Gastrocnemius medialis (tissue), 4 donors: ENCODE measurements at regions not wholly inside any gene's neighbourhood (a gene's known extent, or its start where the extent isn't known, plus 50 kb on each side); places are given as distances from the start of the nearest gene placed in this dataset.

Source experiments
- ATAC-seq, 2 donors: fragments of 150-250 bp; one replicate each; pipeline ENCODE4 v1.9.1; 2016
- DNase-seq, 2 donors: peaks; one replicate each; pipeline ENCODE4 v3.0.0-alpha.2; 2019
- H3K27ac ChIP-seq, 4 donors: fragments of 200-600 bp; sonication (generic); 1 replicate in 1 of 4; 2 replicates in 3 of 4; pipeline ENCODE4 v1.5.1; 2016 to 2018; ENCODE audit warnings: mild to moderate bottlenecking in 2 of 4, moderate library complexity in 1 of 4
- H3K27me3 ChIP-seq, 3 donors: fragments of 200-600 bp; sonication (generic) in 2 of 3; 1 replicate in 1 of 3; 2 replicates in 2 of 3; pipeline versions ENCODE4 v1.5.1 to v1.6.0; 2016 to 2019; ENCODE audit warnings: mild to moderate bottlenecking in 1 of 3, moderate library complexity in 1 of 3
- H3K36me3 ChIP-seq, 2 donors: fragments of 200-600 bp; sonication (generic) in 1 of 2; one replicate each; pipeline ENCODE4 v1.5.1; 2017 to 2018
- H3K4me1 ChIP-seq, 2 donors: fragments of 200-600 bp; sonication (generic) in 1 of 2; one replicate each; pipeline ENCODE4 v1.5.1; 2016 to 2017; ENCODE audit warnings: mild to moderate bottlenecking in 2 of 2
- H3K4me3 ChIP-seq, 4 donors: fragments of 200-600 bp; sonication (generic) in 3 of 4; 1 replicate in 1 of 4; 2 replicates in 3 of 4; pipeline ENCODE4 v1.5.1; 2016 to 2019; ENCODE audit warnings: mild to moderate bottlenecking in 2 of 4
- H3K9me3 ChIP-seq, 3 donors: fragments of 200-600 bp; sonication (generic) in 2 of 3; 1 replicate in 1 of 3; 2 replicates in 2 of 3; pipeline ENCODE4 v1.5.1; 2016 to 2019
- POLR2A ChIP-seq, 2 donors: fragments of 450-650 bp; IDR thresholded peaks; one replicate each; pipeline ENCODE4 v1.6.1; 2017; ENCODE audit warnings: antibody characterized with exemption in 2 of 2, mild to moderate bottlenecking in 2 of 2, moderate library complexity in 2 of 2
- in situ Hi-C, 4 donors: fragments of 200-750 bp; cut with MboI; loops; one replicate each; pipeline versions ENCODE4 v1.15.0 to v1.8.0; 2017; ENCODE audit warnings: low sequenced_read_pairs in 4 of 4
- intact Hi-C: fragments of 100-400 bp; cut with DNase I; formaldehyde crosslinking; loops from one replicate; pipeline ENCODE4 v1.15.1; 2023; ENCODE audit warnings: low total_unique reads
- TF ChIP-seq, protein P1 (sequence below), 5 experiments: fragments of 450-650 bp in 3 of 5; fragments of 200-600 bp in 2 of 5; sonication (generic) in 2 of 5; IDR thresholded peaks in 4 of 5; conservative IDR thresholded peaks in 1 of 5; 1 replicate in 4 of 5; 2 replicates in 1 of 5; pipeline ENCODE4 v1.5.1; 2016 to 2019; ENCODE audit warnings: antibody characterized with exemption in 5 of 5, mild to moderate bottlenecking in 3 of 5, moderate library complexity in 3 of 5

DNA sequence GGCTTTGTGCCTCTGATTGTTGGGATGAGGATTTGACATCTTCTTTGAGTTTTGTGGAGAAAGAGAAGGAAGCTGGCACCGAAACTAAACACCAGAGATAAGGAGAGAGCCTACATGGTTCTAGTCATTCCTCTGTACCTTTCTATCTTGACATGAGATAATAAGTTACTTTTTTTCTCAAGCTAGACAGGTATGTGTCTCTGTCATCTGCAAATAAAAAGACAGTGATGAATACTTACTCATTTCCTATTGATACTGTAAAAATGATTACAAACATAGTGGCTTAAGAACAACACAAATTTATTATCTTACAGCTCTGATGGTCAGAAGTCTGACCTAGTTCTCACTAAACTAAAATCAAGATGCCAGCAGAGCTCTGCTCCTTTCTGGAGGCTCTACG lies 1391.2 kb downstream of the STIM2 start:
- Histone ChIP-seq H3K4me1 (no peaks in the 10 kb centered on the region), H3K27ac (no peak overlapping the region), H3K36me3 (no peaks in the 10 kb centered on the region), H3K9me3 (no peaks in the 10 kb centered on the region), H3K27me3 (no peaks in the 10 kb centered on the region), H3K4me3 (no peak overlapping the region)
- DNase-seq: no peak
- in situ Hi-C loops (no loop called here), intact Hi-C loops (no loop called here)
- TF ChIP-seq, protein P1, sequence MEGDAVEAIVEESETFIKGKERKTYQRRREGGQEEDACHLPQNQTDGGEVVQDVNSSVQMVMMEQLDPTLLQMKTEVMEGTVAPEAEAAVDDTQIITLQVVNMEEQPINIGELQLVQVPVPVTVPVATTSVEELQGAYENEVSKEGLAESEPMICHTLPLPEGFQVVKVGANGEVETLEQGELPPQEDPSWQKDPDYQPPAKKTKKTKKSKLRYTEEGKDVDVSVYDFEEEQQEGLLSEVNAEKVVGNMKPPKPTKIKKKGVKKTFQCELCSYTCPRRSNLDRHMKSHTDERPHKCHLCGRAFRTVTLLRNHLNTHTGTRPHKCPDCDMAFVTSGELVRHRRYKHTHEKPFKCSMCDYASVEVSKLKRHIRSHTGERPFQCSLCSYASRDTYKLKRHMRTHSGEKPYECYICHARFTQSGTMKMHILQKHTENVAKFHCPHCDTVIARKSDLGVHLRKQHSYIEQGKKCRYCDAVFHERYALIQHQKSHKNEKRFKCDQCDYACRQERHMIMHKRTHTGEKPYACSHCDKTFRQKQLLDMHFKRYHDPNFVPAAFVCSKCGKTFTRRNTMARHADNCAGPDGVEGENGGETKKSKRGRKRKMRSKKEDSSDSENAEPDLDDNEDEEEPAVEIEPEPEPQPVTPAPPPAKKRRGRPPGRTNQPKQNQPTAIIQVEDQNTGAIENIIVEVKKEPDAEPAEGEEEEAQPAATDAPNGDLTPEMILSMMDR (IDR thresholded peaks at IDR 0.05 in 4 of 5, conservative IDR thresholded peaks at IDR 0.05 in 1 of 5): no peak
- no peak for ATAC-seq

DNA sequence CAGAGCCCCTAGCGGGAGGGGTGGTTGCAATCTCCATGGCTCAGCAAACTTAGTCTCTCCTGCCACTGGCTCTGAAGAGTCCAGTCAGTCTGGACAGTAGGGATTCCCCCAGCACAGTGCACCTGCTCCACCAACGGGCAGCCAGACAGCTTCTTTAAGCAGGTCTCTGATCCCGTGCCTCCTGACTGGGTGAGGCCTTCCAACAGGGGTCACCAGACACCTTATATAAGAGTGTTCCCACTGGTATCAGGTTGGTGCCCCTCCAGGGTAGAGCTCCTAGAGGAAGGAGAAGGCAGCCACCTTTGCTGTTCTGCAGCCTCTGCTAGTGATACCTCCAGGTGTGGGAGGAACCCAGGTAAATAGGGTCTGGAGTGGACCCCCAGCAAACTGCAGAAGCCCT lies 1393.4 kb downstream of the STIM2 start:
- Histone ChIP-seq H3K4me1 (no peaks in the 10 kb centered on the region), H3K4me3 (no peak overlapping the region), H3K27me3 (no peaks in the 10 kb centered on the region), H3K36me3 (no peaks in the 10 kb centered on the region), H3K9me3 (no peaks in the 10 kb centered on the region), H3K27ac (no peak overlapping the region)
- no peak for ATAC-seq
- intact Hi-C loops (no loop called here), in situ Hi-C loops (no loop called here)
- DNase-seq: no peak
- TF ChIP-seq POLR2A (IDR thresholded peaks at IDR 0.05): no peak
- TF ChIP-seq, protein P1 (IDR thresholded peaks at IDR 0.05 in 4 of 5, conservative IDR thresholded peaks at IDR 0.05 in 1 of 5): no peak

DNA sequence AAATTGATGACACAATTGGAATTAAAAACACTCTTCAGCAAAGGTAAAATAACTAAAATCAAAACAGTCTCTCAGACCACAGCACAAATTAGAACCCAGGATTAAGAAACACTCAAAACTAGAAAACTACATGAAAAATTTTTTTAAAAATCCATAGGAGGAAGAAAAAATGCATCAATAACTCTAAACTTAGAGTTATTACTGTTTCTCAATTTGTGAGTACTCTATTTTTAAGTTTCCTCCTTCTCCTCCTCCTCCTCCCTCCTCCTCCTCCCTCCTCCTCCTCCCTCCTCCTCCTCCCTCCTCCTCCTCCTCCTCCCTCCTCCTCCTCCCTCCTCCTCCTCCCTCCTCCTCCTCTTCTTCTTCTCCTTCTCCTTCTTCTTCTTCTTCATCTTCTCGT lies 1395.7 kb downstream of the STIM2 start:
- Histone ChIP-seq H3K27me3 (no peaks in the 10 kb centered on the region), H3K9me3 (no peaks in the 10 kb centered on the region), H3K4me1 (no peaks in the 10 kb centered on the region), H3K36me3 (no peaks in the 10 kb centered on the region), H3K4me3 (no peak overlapping the region), H3K27ac (no peak overlapping the region)
- intact Hi-C loops (no loop called here), in situ Hi-C loops (no loop called here)
- no peak for TF ChIP-seq POLR2A (IDR thresholded peaks at IDR 0.05)
- TF ChIP-seq, protein P1 (IDR thresholded peaks at IDR 0.05 in 4 of 5, conservative IDR thresholded peaks at IDR 0.05 in 1 of 5): no peak
- ATAC-seq (no peak), DNase-seq (no peak)

DNA sequence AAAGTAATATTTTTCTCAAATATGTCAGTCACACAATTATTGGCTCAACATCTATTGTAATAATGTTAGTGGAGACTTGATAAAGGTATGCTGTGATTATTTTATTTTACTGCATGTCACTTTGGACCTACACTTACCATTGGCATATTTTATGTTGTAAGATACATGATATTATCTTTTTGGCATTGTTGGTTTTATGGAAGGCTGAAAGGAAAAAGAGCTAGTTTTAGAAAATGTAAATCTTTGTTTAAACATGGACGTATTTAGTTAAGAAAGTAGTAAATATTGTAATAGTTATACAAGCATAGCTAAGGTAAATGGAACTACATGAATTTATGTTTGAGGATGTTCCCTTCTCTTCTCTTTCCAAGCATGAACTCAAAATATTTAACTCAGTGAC lies 1399.3 kb downstream of the STIM2 start:
- Histone ChIP-seq H3K36me3 (no peaks in the 10 kb centered on the region), H3K4me1 (no peaks in the 10 kb centered on the region), H3K4me3 (no peak overlapping the region), H3K27me3 (no peaks in the 10 kb centered on the region), H3K27ac (no peak overlapping the region), H3K9me3 (no peaks in the 10 kb centered on the region)
- TF ChIP-seq POLR2A (IDR thresholded peaks at IDR 0.05): no peak
- TF ChIP-seq, protein P1 (IDR thresholded peaks at IDR 0.05 in 4 of 5, conservative IDR thresholded peaks at IDR 0.05 in 1 of 5): no peak
- intact Hi-C loops: no loop called here
- ATAC-seq: no peak
- in situ Hi-C loops: no loop called here
- DNase-seq: no peak

DNA sequence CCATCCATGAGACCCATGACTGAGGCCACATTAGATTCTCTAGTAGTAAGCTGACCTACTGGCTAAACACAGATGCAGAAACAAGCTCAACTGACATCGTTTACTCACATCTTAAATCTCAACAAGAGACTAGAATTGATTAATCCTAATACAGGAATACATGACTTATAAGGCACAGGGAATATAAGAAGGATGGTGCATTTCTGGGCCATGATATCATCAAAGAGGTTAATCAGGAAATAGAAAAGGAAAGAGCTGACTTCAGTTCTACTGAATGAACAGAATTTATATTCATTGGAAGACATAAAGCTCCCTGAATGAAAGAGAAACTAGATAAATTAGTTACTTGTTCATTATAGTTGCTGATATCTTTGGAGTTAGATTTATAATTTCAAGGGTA lies 1406.5 kb downstream of the STIM2 start:
- Histone ChIP-seq H3K4me1 (no peaks in the 10 kb centered on the region), H3K9me3 (no peaks in the 10 kb centered on the region), H3K27me3 (no peaks in the 10 kb centered on the region), H3K4me3 (no peak overlapping the region), H3K36me3 (no peaks in the 10 kb centered on the region), H3K27ac (no peak overlapping the region)
- in situ Hi-C loops (no loop called here), intact Hi-C loops (no loop called here)
- DNase-seq (no peak), ATAC-seq (no peak)
- TF ChIP-seq, protein P1 (IDR thresholded peaks at IDR 0.05 in 4 of 5, conservative IDR thresholded peaks at IDR 0.05 in 1 of 5): no peak
